DOHH2 (cell line): ENCODE measurements at regions not wholly inside any gene's neighbourhood (a gene's known extent, or its start where the extent isn't known, plus 50 kb on each side); places are given as distances from the start of the nearest gene placed in this dataset.

Source experiments
- H3F3A ChIP-seq: fragments of 200-600 bp; sonication (generic), shearing (Covaris generic); 2 replicates; pipeline ENCODE4 v1.6.0; 2016; ENCODE audit warnings: antibody characterized with exemption, mild to moderate bottlenecking; ENCODE audit not compliant: control insufficient read depth, insufficient read depth
- H3K27ac ChIP-seq: fragments of 200-600 bp; sonication (generic); 2 replicates; pipeline ENCODE4 v1.5.1; 2014; ENCODE audit warnings: low read depth, mild to moderate bottlenecking, low read length, moderate library complexity
- H3K27me3 ChIP-seq: fragments of 200-600 bp; sonication (generic); 2 replicates; pipeline ENCODE4 v1.6.1; 2014; ENCODE audit warnings: mild to moderate bottlenecking, low read length, mixed read lengths; ENCODE audit not compliant: control insufficient read depth
- H3K36me3 ChIP-seq: fragments of 200-600 bp; sonication (generic); 2 replicates; pipeline ENCODE4 v1.6.1; 2014; ENCODE audit warnings: mild to moderate bottlenecking, low read length, moderate library complexity, mixed read lengths; ENCODE audit not compliant: control insufficient read depth
- H3K4me1 ChIP-seq: fragments of 200-600 bp; sonication (generic); 2 replicates; pipeline ENCODE4 v1.6.1; 2014; ENCODE audit warnings: mild to moderate bottlenecking, low read length, mixed read lengths; ENCODE audit not compliant: control insufficient read depth
- H3K4me2 ChIP-seq: fragments of 200-600 bp; sonication (generic); 2 replicates; pipeline ENCODE4 v1.6.0; 2014; ENCODE audit warnings: mild to moderate bottlenecking, low read length, moderate library complexity
- H3K4me3 ChIP-seq: fragments of 200-600 bp; sonication (generic); 2 replicates; pipeline ENCODE4 v1.5.1; 2014; ENCODE audit warnings: mild to moderate bottlenecking, low read length, mixed read lengths
- H3K79me2 ChIP-seq: fragments of 200-600 bp; sonication (generic); 2 replicates; pipeline ENCODE4 v1.6.1; 2014; ENCODE audit warnings: mild to moderate bottlenecking, low read length, mixed read lengths; ENCODE audit not compliant: control insufficient read depth
- H3K9me2 ChIP-seq: fragments of 200-600 bp; sonication (generic); replicated peaks from 2 replicates; pipeline ENCODE4 v1.6.1; 2014; ENCODE audit warnings: mild to moderate bottlenecking, low read length, mixed read lengths; ENCODE audit not compliant: control insufficient read depth
- H3K9me3 ChIP-seq: fragments of 200-600 bp; sonication (generic); 2 replicates; pipeline ENCODE4 v1.6.1; 2014; ENCODE audit warnings: antibody characterized with exemption, low read length, mixed read lengths; ENCODE audit not compliant: control insufficient read depth, insufficient read depth
- H4K20me1 ChIP-seq: fragments of 200-600 bp; sonication (generic); 2 replicates; pipeline ENCODE4 v1.6.0; 2014; ENCODE audit warnings: low read depth, mild to moderate bottlenecking, antibody characterized with exemption, low read length, moderate library complexity; ENCODE audit not compliant: control insufficient read depth, insufficient read depth
- EZH2phosphoT487 ChIP-seq: fragments of 200-600 bp; sonication (generic); IDR thresholded peaks from 2 replicates; pipeline ENCODE4 v1.6.1; 2017; ENCODE audit warnings: borderline replicate concordance, mild to moderate bottlenecking, antibody characterized with exemption, low read length, moderate library complexity, mixed read lengths
- TF ChIP-seq, protein P1 (sequence below): fragments of 200-600 bp; sonication (generic); IDR thresholded peaks from one replicate; pipeline ENCODE4 v1.5.1; 2014; ENCODE audit warnings: antibody characterized with exemption, mild to moderate bottlenecking, low read depth, low read length; ENCODE audit not compliant: poor library complexity, severe bottlenecking

DNA sequence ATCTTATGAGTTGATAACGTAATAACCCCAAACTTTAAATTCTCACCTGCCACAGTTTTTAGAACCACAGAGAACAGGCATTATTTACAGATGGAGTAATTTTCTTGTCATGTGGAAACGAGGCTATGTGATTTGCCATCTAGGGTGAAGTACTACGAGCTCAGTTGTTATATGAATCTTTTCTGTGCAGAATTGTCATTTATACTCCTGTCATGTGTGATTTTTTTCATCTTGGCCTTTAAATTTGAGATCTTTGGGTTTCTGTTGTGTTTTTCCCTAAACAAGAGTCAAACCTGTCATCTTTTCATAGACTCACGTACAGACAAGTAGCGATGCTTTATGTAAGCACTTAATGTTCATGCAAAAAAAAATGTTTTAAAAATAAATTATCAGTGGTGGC lies 153.7 kb upstream of the TAC1 start:
- H3K27ac ChIP-seq = no peak overlapping the region
- H3K9me2 ChIP-seq = no peaks in the 10 kb centered on the region
- H3K27me3 ChIP-seq = no peaks in the 10 kb centered on the region
- no peaks in the 10 kb centered on the region for H3K4me1 ChIP-seq
- no peaks in the 10 kb centered on the region for H4K20me1 ChIP-seq
- H3F3A ChIP-seq = no peaks in the 10 kb centered on the region
- no peaks in the 10 kb centered on the region for H3K36me3 ChIP-seq
- no peak overlapping the region for H3K4me3 ChIP-seq
- no peak for TF ChIP-seq EZH2phosphoT487
- TF ChIP-seq, protein P1, sequence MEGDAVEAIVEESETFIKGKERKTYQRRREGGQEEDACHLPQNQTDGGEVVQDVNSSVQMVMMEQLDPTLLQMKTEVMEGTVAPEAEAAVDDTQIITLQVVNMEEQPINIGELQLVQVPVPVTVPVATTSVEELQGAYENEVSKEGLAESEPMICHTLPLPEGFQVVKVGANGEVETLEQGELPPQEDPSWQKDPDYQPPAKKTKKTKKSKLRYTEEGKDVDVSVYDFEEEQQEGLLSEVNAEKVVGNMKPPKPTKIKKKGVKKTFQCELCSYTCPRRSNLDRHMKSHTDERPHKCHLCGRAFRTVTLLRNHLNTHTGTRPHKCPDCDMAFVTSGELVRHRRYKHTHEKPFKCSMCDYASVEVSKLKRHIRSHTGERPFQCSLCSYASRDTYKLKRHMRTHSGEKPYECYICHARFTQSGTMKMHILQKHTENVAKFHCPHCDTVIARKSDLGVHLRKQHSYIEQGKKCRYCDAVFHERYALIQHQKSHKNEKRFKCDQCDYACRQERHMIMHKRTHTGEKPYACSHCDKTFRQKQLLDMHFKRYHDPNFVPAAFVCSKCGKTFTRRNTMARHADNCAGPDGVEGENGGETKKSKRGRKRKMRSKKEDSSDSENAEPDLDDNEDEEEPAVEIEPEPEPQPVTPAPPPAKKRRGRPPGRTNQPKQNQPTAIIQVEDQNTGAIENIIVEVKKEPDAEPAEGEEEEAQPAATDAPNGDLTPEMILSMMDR = no peak
- H3K4me2 ChIP-seq = no peak overlapping the region
- H3K79me2 ChIP-seq = no peaks in the 10 kb centered on the region
- H3K9me3 ChIP-seq = 0 out of 2 replicates have a peak, but pooled peaks cover 3% of the 10 kb centered on the region

DNA sequence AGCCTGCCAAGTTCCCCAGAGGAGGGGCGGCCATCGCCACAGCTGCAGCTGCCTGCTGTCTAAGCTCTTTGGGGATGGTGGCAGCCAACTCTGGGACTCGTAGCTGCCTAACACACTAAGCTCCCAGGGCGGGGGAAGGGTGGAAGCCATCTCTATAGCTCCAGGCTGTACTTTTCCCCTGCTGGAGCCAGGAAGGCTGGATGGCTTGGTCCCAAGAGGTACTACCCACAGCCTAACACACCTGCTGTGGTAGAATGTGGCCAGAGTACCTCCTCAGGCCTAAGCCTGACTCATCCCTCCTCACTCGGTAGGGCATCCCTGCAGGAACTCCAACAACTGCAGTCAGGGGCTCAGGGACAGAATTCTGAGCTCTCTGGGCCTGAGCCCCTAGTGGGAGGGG lies 151.7 kb upstream of the TAC1 start:
- Histone ChIP-seq H3K27ac (no peak overlapping the region), H3K36me3 (no peaks in the 10 kb centered on the region)

DNA sequence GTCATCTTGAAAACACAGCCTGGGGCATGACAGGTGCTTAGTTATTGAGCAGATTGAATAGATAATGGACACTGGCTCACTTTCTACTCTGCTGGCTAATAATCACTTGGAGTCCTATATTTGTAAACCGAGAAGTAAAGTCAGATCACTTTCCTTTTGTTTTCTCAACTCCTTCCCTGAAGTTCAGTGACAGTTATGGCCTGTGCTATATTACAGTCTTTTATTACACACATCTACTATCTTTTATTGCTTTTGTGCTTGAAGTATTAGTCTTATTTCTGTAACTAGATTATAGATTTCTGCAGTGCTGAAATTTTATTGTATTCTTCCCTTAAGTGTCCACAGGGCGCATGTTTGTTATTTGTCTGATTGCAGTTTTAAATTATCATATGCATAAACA lies 136.4 kb upstream of the TAC1 start:
- no peaks in the 10 kb centered on the region for H3K4me1 ChIP-seq
- no peaks in the 10 kb centered on the region for H3K9me3 ChIP-seq
- H3K27ac ChIP-seq = no peak overlapping the region
- no peaks in the 10 kb centered on the region for H3F3A ChIP-seq
- no peaks in the 10 kb centered on the region for H3K27me3 ChIP-seq
- no peaks in the 10 kb centered on the region for H4K20me1 ChIP-seq
- no peak overlapping the region for H3K4me2 ChIP-seq
- no peaks in the 10 kb centered on the region for H3K36me3 ChIP-seq
- no peaks in the 10 kb centered on the region; the same call in 1 of the 2 replicates for H3K9me2 ChIP-seq
- no peaks in the 10 kb centered on the region for H3K79me2 ChIP-seq
- TF ChIP-seq, protein P1 = no peak
- TF ChIP-seq EZH2phosphoT487 = no peak
- H3K4me3 ChIP-seq = no peak overlapping the region

More for the DNA sequence above, 151.7 kb upstream of the TAC1 start:
- H3F3A ChIP-seq = no peaks in the 10 kb centered on the region
- H3K4me2 ChIP-seq = no peak overlapping the region
- no peak overlapping the region for H3K4me3 ChIP-seq
- TF ChIP-seq, protein P1 = no peak
- no peak for TF ChIP-seq EZH2phosphoT487
- no peaks in the 10 kb centered on the region for H3K79me2 ChIP-seq
- no peaks in the 10 kb centered on the region for H3K9me2 ChIP-seq
- 0 out of 2 replicates have a peak, but pooled peaks cover 3% of the 10 kb centered on the region for H3K9me3 ChIP-seq
- H3K27me3 ChIP-seq = no peaks in the 10 kb centered on the region
- no peaks in the 10 kb centered on the region for H3K4me1 ChIP-seq
- H4K20me1 ChIP-seq = no peaks in the 10 kb centered on the region

DNA sequence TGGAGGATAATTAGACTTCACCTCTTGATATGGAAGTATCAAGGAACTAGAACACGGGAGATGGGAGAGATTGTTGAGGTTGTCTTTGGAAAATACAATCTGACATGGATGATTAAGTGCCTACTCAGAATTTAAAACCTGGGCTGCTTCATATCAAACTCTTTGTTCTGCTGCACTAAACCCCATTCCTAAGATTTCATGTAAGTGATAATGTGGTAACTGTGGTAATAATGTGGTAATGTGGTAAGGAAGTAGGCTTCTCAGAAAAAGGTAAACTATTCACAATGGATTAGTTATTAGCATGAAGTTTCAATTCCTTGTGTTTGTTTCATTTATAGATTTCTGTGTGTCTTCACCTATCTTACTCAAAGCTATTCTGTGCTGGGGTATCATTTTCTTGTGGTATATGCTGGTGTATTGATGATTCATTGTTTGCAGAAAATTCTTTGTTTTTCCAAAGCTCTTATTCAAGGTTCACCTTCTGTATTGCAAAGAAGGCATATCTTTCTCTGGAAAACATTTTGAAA lies 129.9 kb upstream of the TAC1 start:
- H4K20me1 ChIP-seq = no peaks in the 10 kb centered on the region
- no peaks in the 10 kb centered on the region for H3K9me3 ChIP-seq
- H3K9me2 ChIP-seq = no peaks in the 10 kb centered on the region; the same call in 1 of the 2 replicates
- no peak overlapping the region for H3K4me3 ChIP-seq
- H3K27me3 ChIP-seq = no peaks in the 10 kb centered on the region
- no peaks in the 10 kb centered on the region for H3K4me1 ChIP-seq
- no peak overlapping the region for H3K4me2 ChIP-seq
- no peaks in the 10 kb centered on the region for H3K79me2 ChIP-seq
- TF ChIP-seq EZH2phosphoT487 = no peak
- TF ChIP-seq, protein P1 = no peak
- no peaks in the 10 kb centered on the region for H3K36me3 ChIP-seq
- H3K27ac ChIP-seq = no peak overlapping the region
- no peaks in the 10 kb centered on the region for H3F3A ChIP-seq
